ENCODE measurements at regions not wholly inside any gene's neighbourhood (a gene's known extent, or its start where the extent isn't known, plus 50 kb on each side); places are given as distances from the start of the nearest gene placed in this dataset.

DNA sequence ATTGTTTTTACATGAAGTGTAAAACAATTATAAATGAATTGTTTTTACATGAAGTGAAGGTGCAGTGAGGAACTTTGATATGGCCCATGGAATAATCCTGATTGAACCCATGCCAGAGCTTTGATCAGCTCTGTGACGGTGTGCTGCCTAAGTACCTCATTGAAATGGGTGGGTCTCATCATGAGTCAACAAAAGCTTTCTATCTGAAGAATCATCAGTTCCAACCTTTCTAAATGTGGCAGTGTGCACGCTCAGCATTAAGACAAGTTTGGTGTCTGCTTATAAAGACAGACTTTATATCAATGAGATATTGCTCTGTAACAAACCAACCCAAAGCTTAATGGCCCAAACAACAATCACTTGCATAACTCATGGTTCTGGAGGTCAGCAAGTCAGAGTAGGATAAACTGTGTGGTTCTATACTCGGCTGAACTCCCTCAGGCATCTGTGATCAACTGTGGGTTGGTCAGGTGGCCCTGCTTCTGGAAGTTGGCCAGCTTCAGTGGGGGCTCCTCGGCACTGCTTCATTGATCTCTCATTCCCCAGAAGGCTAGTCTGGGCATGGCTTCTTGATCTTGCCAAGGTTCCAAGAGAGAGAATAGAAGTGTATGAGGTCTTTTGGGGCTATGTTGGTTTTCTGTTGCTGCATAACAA is 258.0 kb downstream of the LTN1 start:
- no peaks in the 10 kb centered on the region for H3K27me3 Mint-ChIP-seq
- DNase-seq (no peak), ATAC-seq (no peak)
- peaks cover 11% of the 10 kb centered on the region for H3K4me1 Mint-ChIP-seq
- H3K9me3 Mint-ChIP-seq: no peaks in the 10 kb centered on the region
- no peak overlapping the region for H3K4me3 Mint-ChIP-seq
- H3K27ac Mint-ChIP-seq: no peak overlapping the region

DNA sequence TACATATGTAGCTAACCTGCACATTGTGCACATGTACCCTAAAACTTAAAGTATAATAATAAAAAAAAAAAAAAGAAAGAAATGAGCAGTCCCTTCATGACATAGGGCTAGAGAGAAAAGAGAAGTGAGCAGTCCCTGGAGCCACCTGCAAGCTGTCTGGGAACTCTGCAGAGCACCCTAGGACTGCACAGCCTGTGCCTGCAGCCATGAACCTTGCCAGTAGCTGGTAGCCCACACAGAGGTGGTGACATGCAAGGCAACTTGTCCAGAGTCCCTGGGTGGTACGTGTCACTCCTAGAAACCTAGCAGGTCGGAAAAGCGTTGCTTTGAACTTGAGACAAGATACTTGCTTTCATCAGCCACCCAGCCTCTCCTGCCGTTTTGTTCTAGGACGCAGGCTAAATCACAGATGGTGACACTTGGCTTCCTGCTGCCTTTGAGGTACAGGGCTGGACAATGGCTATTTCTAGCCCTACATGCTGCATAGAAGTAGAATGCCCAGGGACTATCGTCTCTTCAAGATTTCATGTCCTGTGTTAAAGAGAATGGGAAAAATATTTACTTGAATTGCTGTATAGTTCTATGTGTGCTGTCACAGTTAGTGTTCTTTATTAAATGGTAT is 260.9 kb downstream of the LTN1 start:
- no peak for ATAC-seq
- Mint-ChIP-seq H3K4me1 (no peaks in the 10 kb centered on the region), H3K27me3 (no peaks in the 10 kb centered on the region), H3K4me3 (no peak overlapping the region), H3K9me3 (no peaks in the 10 kb centered on the region), H3K27ac (no peak overlapping the region)
- no peak for DNase-seq

DNA sequence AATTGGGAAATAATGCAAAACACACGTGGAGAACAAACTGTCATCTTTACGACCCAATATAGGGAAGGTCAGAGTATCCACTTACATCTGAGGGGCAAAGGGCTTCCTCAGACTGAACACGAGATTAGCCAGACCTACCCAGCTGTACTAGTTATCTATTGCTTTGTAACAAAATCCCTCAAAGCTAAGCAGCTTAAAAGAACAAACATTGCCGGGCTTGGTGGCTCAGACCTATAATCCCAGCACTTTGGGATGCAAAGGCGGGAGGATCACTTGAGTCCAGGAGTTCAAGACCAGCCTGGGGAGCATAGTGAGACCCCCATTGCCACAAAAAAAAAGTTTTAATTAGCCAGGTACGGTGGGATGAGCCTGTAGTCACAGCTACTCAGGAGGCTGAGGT is 262.8 kb downstream of the LTN1 start:
- H3K27ac Mint-ChIP-seq: no peak overlapping the region
- DNase-seq (no peak), ATAC-seq (no peak)
- no peaks in the 10 kb centered on the region for H3K4me1 Mint-ChIP-seq
- H3K9me3 Mint-ChIP-seq: no peaks in the 10 kb centered on the region
- H3K4me3 Mint-ChIP-seq: no peak overlapping the region
- H3K27me3 Mint-ChIP-seq: no peaks in the 10 kb centered on the region

DNA sequence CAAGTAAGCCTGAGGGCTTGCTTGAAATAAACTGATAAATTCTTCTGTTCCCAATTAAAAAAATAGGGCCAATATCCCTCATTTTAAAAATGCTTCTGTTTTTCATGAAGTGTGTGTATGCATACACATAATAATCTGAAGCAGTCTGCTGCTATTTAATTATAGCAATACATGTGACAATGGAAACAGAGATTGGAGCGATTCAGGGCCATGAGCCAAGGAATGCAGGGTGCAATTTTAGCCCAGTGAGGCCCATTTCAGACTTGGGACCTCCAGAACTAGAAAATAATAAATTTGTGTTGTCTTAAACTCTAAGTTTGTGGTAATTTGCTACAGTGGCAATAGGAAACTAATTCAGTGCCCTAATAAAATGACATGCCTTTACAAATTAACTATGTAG is 264.9 kb downstream of the LTN1 start:
- Mint-ChIP-seq H3K4me3 (no peak overlapping the region), H3K9me3 (no peaks in the 10 kb centered on the region), H3K4me1 (no peaks in the 10 kb centered on the region), H3K27ac (no peak overlapping the region), H3K27me3 (no peaks in the 10 kb centered on the region)
- ATAC-seq (no peak), DNase-seq (no peak)

DNA sequence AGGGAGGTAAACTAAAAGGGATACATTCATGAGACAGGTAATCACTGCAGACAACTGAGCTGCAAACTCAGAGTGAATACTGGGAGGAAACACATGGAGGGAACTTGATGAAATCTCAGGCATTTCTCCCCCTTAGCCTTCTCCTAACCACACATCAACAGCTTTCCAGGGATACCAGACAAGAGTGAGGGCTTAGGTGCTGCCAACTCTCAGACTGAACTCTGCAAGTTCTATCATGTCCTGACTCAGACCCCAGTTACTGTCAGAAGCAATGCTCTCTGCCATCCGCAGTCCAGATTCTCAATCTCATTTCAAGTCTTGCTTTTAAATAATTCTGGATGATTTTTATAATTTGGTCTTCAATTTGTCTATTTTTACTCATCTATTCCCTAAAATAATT is 267.3 kb downstream of the LTN1 start:
- DNase-seq (no peak), ATAC-seq (no peak)
- Mint-ChIP-seq H3K27me3 (no peaks in the 10 kb centered on the region), H3K27ac (no peak overlapping the region), H3K9me3 (no peaks in the 10 kb centered on the region), H3K4me1 (no peaks in the 10 kb centered on the region), H3K4me3 (no peak overlapping the region)

DNA sequence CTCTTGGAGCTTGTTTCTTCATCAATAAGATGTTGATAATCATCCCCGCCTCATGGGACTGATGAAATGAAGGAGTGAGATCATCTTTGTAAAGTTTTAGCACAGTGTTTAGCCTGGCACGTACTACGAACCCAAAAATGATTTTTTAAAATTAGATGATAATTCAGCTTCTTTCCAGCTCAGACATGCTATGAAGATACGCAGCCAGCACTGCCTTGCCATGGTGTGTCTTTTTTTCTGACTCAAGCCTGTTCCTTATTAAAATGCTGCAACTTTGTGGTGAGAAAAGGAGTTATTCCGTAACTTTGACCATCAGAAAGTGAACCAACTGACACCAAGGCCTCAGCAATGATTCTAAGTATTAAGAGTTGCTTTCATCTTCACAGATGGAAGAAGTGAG is 269.0 kb downstream of the LTN1 start:
- ATAC-seq (no peak), DNase-seq (no peak)
- Mint-ChIP-seq H3K27me3 (no peaks in the 10 kb centered on the region), H3K4me1 (no peaks in the 10 kb centered on the region), H3K27ac (no peak overlapping the region), H3K9me3 (peaks cover 7 to 8% of the 10 kb centered on the region in 2 donors), H3K4me3 (no peak overlapping the region)

DNA sequence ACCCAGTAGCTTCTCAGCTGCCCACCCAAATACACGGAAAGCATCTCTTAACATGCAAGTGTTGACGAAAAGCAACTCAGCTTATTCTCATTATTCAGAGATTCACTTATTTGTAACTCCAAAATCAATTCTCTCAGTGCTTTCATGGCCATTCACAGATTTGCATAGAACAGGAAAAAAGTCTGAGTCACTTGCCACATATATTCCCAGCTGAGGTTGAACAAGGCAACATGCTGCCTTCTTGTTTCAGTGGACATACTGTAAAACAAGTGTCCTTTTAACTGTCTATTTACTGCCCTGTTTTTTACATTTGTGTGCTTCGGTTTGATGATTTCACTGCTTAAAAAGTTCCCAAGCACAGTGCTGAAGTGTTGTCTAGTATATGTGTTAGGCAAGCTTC is 273.0 kb downstream of the LTN1 start:
- H3K27me3 Mint-ChIP-seq: no peaks in the 10 kb centered on the region
- peaks cover 15% of the 10 kb centered on the region in 2 donors for H3K9me3 Mint-ChIP-seq
- DNase-seq (no peak), ATAC-seq (no peak)
- H3K4me1 Mint-ChIP-seq: no peaks in the 10 kb centered on the region
- no peak overlapping the region for H3K27ac Mint-ChIP-seq
- H3K4me3 Mint-ChIP-seq: no peak overlapping the region

DNA sequence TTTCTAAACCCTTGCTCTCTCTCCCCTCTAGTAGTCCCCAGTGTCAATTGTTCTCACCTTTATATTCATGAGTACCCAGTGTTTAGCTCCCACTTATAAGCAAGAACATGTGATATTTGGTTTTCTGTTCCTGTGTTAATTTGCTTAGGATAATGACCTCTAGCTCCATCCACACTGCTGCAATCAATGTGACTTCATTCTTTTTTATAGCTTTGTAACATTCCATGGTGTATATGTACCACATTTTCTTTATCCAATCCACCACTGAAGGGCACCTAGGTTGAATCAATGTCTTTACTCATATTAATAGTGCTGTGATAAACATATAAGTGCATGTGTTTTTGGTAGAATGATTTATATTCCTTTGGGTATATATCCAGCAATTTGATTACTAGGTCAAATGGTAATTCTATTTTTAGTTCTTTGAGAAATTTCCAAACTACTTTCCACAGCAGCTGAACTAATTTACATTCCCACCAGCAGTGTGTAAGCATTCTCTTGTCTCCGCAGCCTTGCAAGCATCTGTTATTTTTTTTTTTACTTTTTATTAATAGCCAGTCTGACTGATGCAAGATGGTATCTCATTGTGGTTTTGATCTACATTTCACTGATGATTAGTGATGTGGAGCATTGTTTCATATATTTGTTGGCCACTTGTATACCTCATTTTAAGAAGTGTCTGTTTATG is 277.8 kb downstream of the LTN1 start:
- no peaks in the 10 kb centered on the region for H3K4me1 Mint-ChIP-seq

DNA sequence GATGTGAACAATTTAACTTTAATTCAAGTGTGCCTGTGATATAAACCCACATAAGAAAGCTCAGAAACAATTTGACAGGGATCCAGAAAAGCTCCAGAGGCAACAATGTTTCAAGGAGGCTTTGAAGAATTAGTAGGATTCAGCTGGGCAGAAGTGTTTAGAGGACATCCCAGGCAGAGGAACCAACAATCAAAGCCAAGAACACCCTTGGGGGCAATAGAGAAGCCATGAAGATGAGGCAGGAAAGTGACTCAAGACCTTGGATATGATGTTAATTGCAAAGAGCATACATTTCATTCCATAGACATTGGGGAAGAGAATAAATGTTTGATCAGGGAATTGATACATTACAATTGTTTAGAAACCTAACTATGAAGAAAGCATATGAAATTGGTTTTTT is 280.3 kb downstream of the LTN1 start:
- H3K27me3 Mint-ChIP-seq: no peaks in the 10 kb centered on the region

More for the DNA sequence above, 277.8 kb downstream of the LTN1 start:
- Mint-ChIP-seq H3K27me3 (no peaks in the 10 kb centered on the region), H3K4me3 (no peak overlapping the region), H3K9me3 (peaks cover 15% of the 10 kb centered on the region in 2 donors), H3K27ac (no peak overlapping the region)
- no peak for DNase-seq
- ATAC-seq: no peak

DNA sequence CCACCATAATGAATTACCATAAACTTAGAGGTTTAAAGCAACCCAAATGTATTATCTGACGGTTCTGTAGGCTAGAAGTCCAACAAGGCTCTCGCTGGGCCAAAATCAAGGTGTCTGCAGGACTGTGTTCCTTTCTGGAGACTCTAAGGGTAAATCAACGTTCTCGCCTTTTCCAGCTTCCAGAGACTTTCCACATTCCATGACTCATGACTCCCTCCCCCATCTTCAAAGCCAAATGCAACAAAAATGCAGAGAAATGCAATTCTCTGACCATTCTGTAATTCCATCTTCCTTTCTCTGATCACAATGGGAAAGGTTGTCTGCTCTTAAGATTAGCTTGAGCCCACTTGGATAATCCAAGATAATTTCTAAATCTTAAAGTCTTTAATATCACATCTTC is 287.1 kb downstream of the LTN1 start:
- Mint-ChIP-seq H3K4me3 (no peak overlapping the region), H3K27me3 (no peaks in the 10 kb centered on the region), H3K4me1 (no peaks in the 10 kb centered on the region), H3K27ac (no peak overlapping the region), H3K9me3 (peaks cover 11 to 26% of the 10 kb centered on the region in 2 donors)
- no peak for DNase-seq
- no peak for ATAC-seq

More for the DNA sequence above, 280.3 kb downstream of the LTN1 start:
- no peak overlapping the region for H3K27ac Mint-ChIP-seq
- ATAC-seq (no peak), DNase-seq (no peak)
- peaks cover 0 to under 1% of the 10 kb centered on the region in 2 donors for H3K9me3 Mint-ChIP-seq
- no peak overlapping the region for H3K4me3 Mint-ChIP-seq
- no peaks in the 10 kb centered on the region for H3K4me1 Mint-ChIP-seq

DNA sequence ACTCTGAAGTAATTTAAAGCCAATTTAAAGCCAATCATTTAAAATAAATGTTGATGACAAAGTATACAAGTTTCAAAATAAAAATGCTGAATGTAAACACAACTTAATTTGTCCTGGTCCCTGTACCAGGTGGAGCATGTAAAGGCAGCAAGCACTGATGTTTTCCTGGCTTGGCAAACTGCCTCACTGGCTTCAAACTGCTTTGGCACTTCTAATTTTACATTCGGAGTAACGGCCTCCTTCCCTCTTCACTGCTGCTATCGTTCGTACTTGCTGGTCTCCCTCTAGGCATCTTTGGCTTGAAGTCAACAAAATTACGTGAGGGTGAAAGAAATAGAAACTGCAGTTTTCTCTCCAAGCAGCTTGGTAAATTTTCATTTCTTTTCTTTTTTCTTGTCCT is 287.9 kb downstream of the LTN1 start:
- no peak overlapping the region for H3K27ac Mint-ChIP-seq
- no peak for ATAC-seq
- H3K27me3 Mint-ChIP-seq: no peaks in the 10 kb centered on the region
- no peak overlapping the region for H3K4me3 Mint-ChIP-seq
- no peak for DNase-seq
- no peaks in the 10 kb centered on the region for H3K4me1 Mint-ChIP-seq
- H3K9me3 Mint-ChIP-seq: peaks cover 11 to 26% of the 10 kb centered on the region in 2 donors

DNA sequence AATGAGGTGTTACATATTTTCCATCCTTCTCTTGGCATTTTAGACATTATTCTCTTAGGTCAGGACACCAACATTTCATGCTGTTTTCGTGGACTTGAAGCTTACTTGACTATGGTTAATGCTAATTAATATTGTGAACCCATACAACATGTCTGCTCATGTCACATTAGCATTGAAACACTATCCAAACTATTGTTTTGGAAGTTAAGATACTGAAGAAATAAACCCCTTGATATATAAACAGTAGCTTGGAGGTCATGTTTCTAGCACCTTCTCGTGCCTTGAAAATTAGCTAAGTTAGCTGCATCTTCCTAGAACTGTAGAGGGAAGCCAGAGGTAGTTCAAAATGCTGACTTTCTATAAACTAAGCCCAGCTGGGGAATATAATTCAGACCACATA is 288.8 kb downstream of the LTN1 start:
- H3K27me3 Mint-ChIP-seq: no peaks in the 10 kb centered on the region
- no peak overlapping the region for H3K4me3 Mint-ChIP-seq
- peaks cover 11 to 26% of the 10 kb centered on the region in 2 donors for H3K9me3 Mint-ChIP-seq
- H3K27ac Mint-ChIP-seq: no peak overlapping the region
- H3K4me1 Mint-ChIP-seq: no peaks in the 10 kb centered on the region
- ATAC-seq: no peak
- DNase-seq: no peak

DNA sequence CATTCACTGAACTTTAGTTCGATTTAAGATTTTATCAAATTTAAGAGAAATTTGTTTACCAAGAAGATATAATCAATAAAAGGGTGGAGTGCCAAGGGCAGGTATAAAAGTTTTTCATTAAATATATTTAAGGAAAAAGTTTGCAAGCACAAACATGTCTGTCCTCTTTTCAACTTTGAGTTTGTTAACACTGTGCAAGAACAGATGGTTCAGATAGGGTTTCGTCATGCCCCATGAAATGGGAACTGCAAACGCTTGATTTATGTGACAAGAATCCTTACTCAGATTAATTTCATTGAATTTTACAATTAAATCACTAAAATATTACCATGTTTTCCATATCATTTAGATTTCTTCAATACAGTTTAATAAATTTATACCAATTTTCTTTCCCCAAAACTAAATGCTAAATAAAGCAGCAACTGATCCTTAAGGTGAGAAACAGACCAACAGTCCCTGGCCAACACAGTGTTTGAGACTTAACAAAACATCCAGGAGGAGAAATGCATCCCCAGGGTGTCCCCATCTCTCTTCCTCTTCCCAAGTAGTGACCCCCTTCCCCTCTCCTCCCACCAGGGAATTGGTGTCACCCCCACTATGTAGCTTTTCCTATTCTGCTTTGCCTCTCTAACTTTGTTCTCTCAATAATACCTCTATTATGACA is 292.9 kb downstream of the LTN1 start:
- no peaks in the 10 kb centered on the region for H3K4me1 Mint-ChIP-seq
- ATAC-seq (no peak), DNase-seq (no peak)
- H3K9me3 Mint-ChIP-seq: peaks cover 11 to 35% of the 10 kb centered on the region in 2 donors
- H3K4me3 Mint-ChIP-seq: no peak overlapping the region
- no peak overlapping the region for H3K27ac Mint-ChIP-seq
- no peaks in the 10 kb centered on the region for H3K27me3 Mint-ChIP-seq

DNA sequence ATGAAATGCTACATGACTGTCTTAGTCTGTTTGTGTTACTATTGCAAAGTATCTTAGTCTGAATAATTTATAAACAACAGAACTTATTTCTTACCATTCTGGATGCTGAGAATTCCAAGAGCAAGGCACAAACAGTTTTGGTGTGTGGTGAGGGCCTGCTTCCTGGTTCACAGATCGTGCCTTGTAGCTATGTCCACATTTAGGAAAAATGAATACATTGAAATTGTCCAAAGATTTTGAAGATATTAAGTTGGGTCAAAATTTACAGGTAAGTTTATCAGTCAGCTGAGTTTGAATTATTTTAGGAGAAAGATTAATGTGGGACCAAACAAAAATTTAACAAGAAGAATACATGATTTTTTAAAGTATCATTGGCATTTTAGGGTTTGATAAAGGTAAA is 293.5 kb downstream of the LTN1 start:
- H3K9me3 Mint-ChIP-seq: peaks cover 11 to 38% of the 10 kb centered on the region in 2 donors
- H3K27ac Mint-ChIP-seq: no peak overlapping the region
- no peaks in the 10 kb centered on the region for H3K27me3 Mint-ChIP-seq
- ATAC-seq (no peak), DNase-seq (no peak)
- H3K4me3 Mint-ChIP-seq: no peak overlapping the region
- no peaks in the 10 kb centered on the region for H3K4me1 Mint-ChIP-seq

DNA sequence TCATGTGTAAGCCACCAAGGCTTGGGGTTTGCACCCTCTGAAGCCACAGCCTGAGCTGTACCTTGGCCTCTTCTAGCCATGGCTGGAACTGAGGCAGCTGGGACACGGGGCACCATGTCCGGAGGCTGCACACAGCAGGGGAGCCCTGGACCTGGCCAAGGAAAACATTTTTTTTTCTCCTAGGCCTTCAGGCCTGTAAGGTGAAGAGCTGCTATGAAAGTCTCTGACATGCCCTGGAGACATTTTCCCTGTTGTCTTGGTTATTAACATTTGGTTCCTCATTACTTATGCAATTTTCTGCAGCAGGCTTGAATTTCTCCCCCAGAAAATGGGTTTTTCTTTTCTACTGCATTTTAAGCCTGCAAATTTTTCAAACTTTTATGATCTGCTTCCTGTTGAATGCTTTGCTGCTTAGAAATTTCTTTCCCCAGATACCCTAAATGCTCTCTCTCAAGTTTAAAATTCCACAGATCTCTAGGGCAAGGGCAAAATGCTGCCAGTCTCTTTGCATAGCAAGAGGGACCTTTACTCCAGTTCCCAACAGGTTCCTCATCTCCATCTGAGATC is 295.8 kb downstream of the LTN1 start:
- Mint-ChIP-seq H3K4me3 (no peak overlapping the region), H3K27me3 (no peaks in the 10 kb centered on the region), H3K4me1 (no peaks in the 10 kb centered on the region), H3K9me3 (peaks cover 2 to 19% of the 10 kb centered on the region in 2 donors), H3K27ac (no peak overlapping the region)
- ATAC-seq (no peak), DNase-seq (no peak)

DNA sequence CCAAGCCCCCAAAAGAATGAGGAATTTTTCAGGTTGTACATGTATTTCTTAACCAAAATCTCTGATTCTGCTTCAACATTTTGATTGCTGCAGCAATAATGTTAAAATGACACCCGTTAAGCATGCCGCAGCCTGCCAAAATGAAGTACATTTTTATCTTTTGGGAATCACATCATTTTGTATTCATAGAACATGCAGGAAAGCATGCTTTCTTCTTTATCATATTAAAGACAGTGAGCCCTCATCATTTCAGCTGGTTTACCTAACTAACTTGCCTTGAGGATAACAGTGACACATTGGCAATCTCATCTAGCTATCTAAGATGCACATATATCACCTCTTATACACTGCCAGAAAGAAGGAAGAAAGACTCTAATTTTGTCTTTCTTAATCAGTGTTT is 299.2 kb downstream of the LTN1 start:
- peaks cover 4 to 20% of the 10 kb centered on the region in 2 donors for H3K9me3 Mint-ChIP-seq

More for the DNA sequence above, 299.2 kb downstream of the LTN1 start:
- Mint-ChIP-seq H3K4me1 (no peaks in the 10 kb centered on the region), H3K4me3 (no peak overlapping the region), H3K27ac (no peak overlapping the region), H3K27me3 (no peaks in the 10 kb centered on the region)
- ATAC-seq (no peak), DNase-seq (no peak)
